Esophagus squamous epithelium (tissue), 4 donors: ENCODE measurements at regions not wholly inside any gene's neighbourhood (a gene's known extent, or its start where the extent isn't known, plus 50 kb on each side); places are given as distances from the start of the nearest gene placed in this dataset.

Experiments
- CTCF ChIP-seq, 6 experiments: fragments of 450-650 bp in 4 of 6; fragments of 200-600 bp in 2 of 6; sonication (generic) in 2 of 6; IDR thresholded peaks; one replicate each; pipeline ENCODE4 v1.5.1; 2016 to 2019; ENCODE audit warnings: antibody characterized with exemption in 6 of 6, mild to moderate bottlenecking in 4 of 6, moderate library complexity in 4 of 6
- POLR2A ChIP-seq, 4 donors: fragments of 450-650 bp; IDR thresholded peaks; one replicate each; pipeline ENCODE4 v1.6.1; 2017; ENCODE audit warnings: antibody characterized with exemption in 4 of 4, mild to moderate bottlenecking in 4 of 4, moderate library complexity in 3 of 4

GRCh38 chr16:66057057-66057456, 309.4 kb upstream of the CDH5 start:
- TF ChIP-seq CTCF (IDR thresholded peaks at IDR 0.05) (no peak), POLR2A (IDR thresholded peaks at IDR 0.05) (no peak)
